Neural cell (in vitro differentiated cells): ENCODE measurements at regions not wholly inside any gene's neighbourhood (a gene's known extent, or its start where the extent isn't known, plus 50 kb on each side); places are given as distances from the start of the nearest gene placed in this dataset.
"Not testable (repeated sequence)": the region's sequence is repeated elsewhere in the genome, so short reads cannot be mapped to it uniquely, and the experiment has no call there.

Experiments used
- H2AFZ ChIP-seq: fragments of 200-600, 300-800 bp; sonication (generic), shearing (Covaris generic); 2 replicates; pipeline ENCODE4 v1.6.0; 2014; ENCODE audit warnings: low read depth, mild to moderate bottlenecking, antibody characterized with exemption, low read length, moderate library complexity
- H3F3A ChIP-seq: fragments of 200-600 bp; shearing (Covaris generic); 2 replicates; pipeline ENCODE4 v1.6.1; 2016; ENCODE audit warnings: mild to moderate bottlenecking, moderate library complexity, mixed read lengths, antibody characterized with exemption, low read length; ENCODE audit not compliant: insufficient read depth, poor library complexity, severe bottlenecking
- H3K27ac ChIP-seq: fragments of 200-600, 300-800 bp; sonication (generic), shearing (Covaris generic); 2 replicates; pipeline ENCODE4 v1.5.1; 2014; ENCODE audit warnings: mild to moderate bottlenecking, low read length, moderate library complexity
- H3K27me3 ChIP-seq: fragments of 300-800, 200-600 bp; sonication (generic), shearing (Covaris generic); 2 replicates; pipeline ENCODE4 v1.6.0; 2014; ENCODE audit warnings: mild to moderate bottlenecking, low read depth, low read length, moderate library complexity; ENCODE audit not compliant: insufficient read depth
- H3K36me3 ChIP-seq: fragments of 300-800, 200-600 bp; sonication (generic), shearing (Covaris generic); 2 replicates; pipeline ENCODE4 v1.5.1; 2014; ENCODE audit warnings: mild to moderate bottlenecking, antibody characterized with exemption, low read length, moderate library complexity; ENCODE audit not compliant: insufficient read depth
- H3K4me2 ChIP-seq: fragments of 300-800, 200-600 bp; sonication (generic), shearing (Covaris generic); 2 replicates; pipeline ENCODE4 v1.6.0; 2014; ENCODE audit warnings: mild to moderate bottlenecking, low read length
- H3K4me3 ChIP-seq: fragments of 300-800, 200-600 bp; sonication (generic), shearing (Covaris generic); 2 replicates; pipeline ENCODE4 v1.5.1; 2014; ENCODE audit warnings: mild to moderate bottlenecking, low read length, moderate library complexity
- H3K79me2 ChIP-seq: fragments of 200-600 bp; shearing (Covaris generic); replicated peaks from 2 replicates; pipeline ENCODE4 v1.6.0; 2014; ENCODE audit warnings: mild to moderate bottlenecking, low read length, moderate library complexity; ENCODE audit not compliant: insufficient read depth
- H3K9ac ChIP-seq: fragments of 300-800, 200-600 bp; sonication (generic), shearing (Covaris generic); 2 replicates; pipeline ENCODE4 v1.6.1; 2016; ENCODE audit warnings: mild to moderate bottlenecking, low read length, mixed read lengths
- H3K9me2 ChIP-seq: fragments of 200-600 bp; shearing (Covaris generic); 2 replicates; pipeline ENCODE4 v1.6.1; 2016; ENCODE audit warnings: mild to moderate bottlenecking, low read length, mixed read lengths; ENCODE audit not compliant: insufficient read depth
- H3K9me3 ChIP-seq: fragments of 200-600, 300-800 bp; sonication (generic), shearing (Covaris generic); 2 replicates; pipeline ENCODE4 v1.6.1; 2016; ENCODE audit warnings: mild to moderate bottlenecking, mixed run types, low read length, moderate library complexity, mixed read lengths
- H4K20me1 ChIP-seq: fragments of 200-600 bp; shearing (Covaris generic); 2 replicates; pipeline ENCODE4 v1.6.1; 2016; ENCODE audit warnings: mild to moderate bottlenecking, mixed run types; ENCODE audit not compliant: insufficient read depth
- CTCF ChIP-seq: fragments of 450-650 bp; IDR thresholded peaks from 2 replicates; pipeline ENCODE4 v1.5.1; 2014; ENCODE audit warnings: antibody characterized with exemption, mild to moderate bottlenecking, moderate library complexity; ENCODE audit not compliant: poor library complexity, severe bottlenecking
- EP300 ChIP-seq: fragments of 450-650 bp; conservative IDR thresholded peaks from 2 replicates; pipeline ENCODE4 v1.6.1; 2014; ENCODE audit warnings: antibody characterized with exemption, mild to moderate bottlenecking, moderate library complexity; ENCODE audit not compliant: poor library complexity, severe bottlenecking
- EZH2 ChIP-seq: fragments of 200-600, 300-800 bp; shearing (Covaris generic), sonication (generic); IDR thresholded peaks from 2 replicates; pipeline ENCODE4 v1.6.1; 2014; ENCODE audit warnings: antibody characterized with exemption, low read length, borderline replicate concordance, mild to moderate bottlenecking; ENCODE audit not compliant: insufficient read depth, poor library complexity, severe bottlenecking
- MXI1 ChIP-seq: fragments of 450-650 bp; conservative IDR thresholded peaks from 2 replicates; pipeline ENCODE4 v1.6.1; 2014; ENCODE audit warnings: antibody characterized with exemption, mild to moderate bottlenecking; ENCODE audit not compliant: poor library complexity, severe bottlenecking
- POLR2AphosphoS5 ChIP-seq: IDR thresholded peaks from 2 replicates; pipeline ENCODE4 v1.6.1; 2012
- RAD21 ChIP-seq: fragments of 450-650 bp; conservative IDR thresholded peaks from 2 replicates; pipeline ENCODE4 v1.6.1; 2014; ENCODE audit warnings: antibody characterized with exemption, mild to moderate bottlenecking, moderate library complexity
- REST ChIP-seq: IDR thresholded peaks from 2 replicates; pipeline ENCODE4 v1.6.1; 2012; ENCODE audit warnings: borderline replicate concordance
- SMC3 ChIP-seq: fragments of 450-650 bp; conservative IDR thresholded peaks from 2 replicates; pipeline ENCODE4 v1.6.1; 2014; ENCODE audit warnings: antibody characterized with exemption, mild to moderate bottlenecking, moderate library complexity; ENCODE audit not compliant: poor library complexity
- TAF1 ChIP-seq: IDR thresholded peaks from 2 replicates; pipeline ENCODE4 v1.6.1; 2012; ENCODE audit warnings: low read depth

GRCh38 chrX:1836683-1837082 lies 221.8 kb downstream of the ASMT start:
- no peak overlapping the region for H3K4me3 ChIP-seq
- no peak overlapping the region for H3K4me2 ChIP-seq
- no peaks in the 10 kb centered on the region for H3K36me3 ChIP-seq
- H3K27ac ChIP-seq, result no peak overlapping the region
- no peaks in the 10 kb centered on the region for H3F3A ChIP-seq
- no peaks in the 10 kb centered on the region for H4K20me1 ChIP-seq
- H3K9me3 ChIP-seq, result peaks cover 5% of the 10 kb centered on the region
- no peak overlapping the region for H3K9ac ChIP-seq
- H2AFZ ChIP-seq, result no peak overlapping the region
- no peaks in the 10 kb centered on the region for H3K9me2 ChIP-seq
- H3K27me3 ChIP-seq, result no peaks in the 10 kb centered on the region
- no peak for TF ChIP-seq CTCF
- TF ChIP-seq EP300, result no peak
- no peak for TF ChIP-seq POLR2AphosphoS5
- TF ChIP-seq TAF1, result no peak
- TF ChIP-seq SMC3, result no peak
- TF ChIP-seq EZH2, result no peak
- no peak for TF ChIP-seq RAD21
- TF ChIP-seq MXI1, result no peak
- TF ChIP-seq REST, result no peak
- H3K79me2 ChIP-seq, result no peaks in the 10 kb centered on the region

- H3K79me2 ChIP-seq, result no peaks in the 10 kb centered on the region
- no peak overlapping the region for H2AFZ ChIP-seq
- H3K9ac ChIP-seq, result no peak overlapping the region
- no peak overlapping the region for H3K4me3 ChIP-seq
- no peaks in the 10 kb centered on the region for H3F3A ChIP-seq
- H3K9me2 ChIP-seq, result no peaks in the 10 kb centered on the region
- no peaks in the 10 kb centered on the region for H4K20me1 ChIP-seq
- H3K36me3 ChIP-seq, result no peaks in the 10 kb centered on the region
- no peak overlapping the region for H3K4me2 ChIP-seq
- TF ChIP-seq REST, result no peak
- TF ChIP-seq EP300, result no peak
- no peak for TF ChIP-seq SMC3
- TF ChIP-seq POLR2AphosphoS5, result no peak
- no peak for TF ChIP-seq CTCF
- no peak for TF ChIP-seq RAD21
- TF ChIP-seq TAF1, result no peak
- TF ChIP-seq EZH2, result no peak
- TF ChIP-seq MXI1, result no peak
- peaks cover 5% of the 10 kb centered on the region for H3K9me3 ChIP-seq
- H3K27me3 ChIP-seq, result no peaks in the 10 kb centered on the region
- H3K27ac ChIP-seq, result no peak overlapping the region
Observed at GRCh38 chrX:1841746-1842145, 226.9 kb downstream of the ASMT start.

- not testable (repeated sequence) for H3K36me3 ChIP-seq, H3K4me3 ChIP-seq, H3K9me2 ChIP-seq, H4K20me1 ChIP-seq, H3K9ac ChIP-seq, H3K4me2 ChIP-seq, H3K79me2 ChIP-seq, H3K27ac ChIP-seq, H3K9me3 ChIP-seq, H3K27me3 ChIP-seq, H2AFZ ChIP-seq, H3F3A ChIP-seq
Observed at GRCh38 chrX:1847000-1847399, 232.1 kb downstream of the ASMT start.
